Calu3 (cell line): ENCODE measurements at regions not wholly inside any gene's neighbourhood (a gene's known extent, or its start where the extent isn't known, plus 50 kb on each side); places are given as distances from the start of the nearest gene placed in this dataset.
"Not testable (repeated sequence)": the region's sequence is repeated elsewhere in the genome, so short reads cannot be mapped to it uniquely, and the experiment has no call there.

ENCODE experiments used
- BruUV-seq: library from RNA; stranded (reverse); fragments of 400-500 nt; replicated peaks from 2 replicates; lab custom pipeline; 2021; lab: Mats Ljungman, UMichigan
- CTCF ChIA-PET: fragments of 300-600 bp; sonication (Branson Sonifier 250); formaldehyde crosslinking; loops from one replicate; lab custom pipeline; 2022; ENCODE audit warnings: antibody characterized with exemption; lab: Charles Lee
- DNase-seq: peaks from one replicate; pipeline ENCODE4 v3.0.0; 2022
- H3K27ac Mint-ChIP-seq: one replicate; pipeline ENCODE4 v1.8.0; 2022; ENCODE audit warnings: mixed read lengths; ENCODE audit not compliant: unreplicated experiment
- H3K27me3 Mint-ChIP-seq: one replicate; pipeline ENCODE4 v1.8.0; 2022; ENCODE audit warnings: mixed read lengths; ENCODE audit not compliant: unreplicated experiment
- H3K36me3 Mint-ChIP-seq: one replicate; pipeline ENCODE4 v1.8.0; 2022; ENCODE audit warnings: mild to moderate bottlenecking, moderate library complexity, mixed read lengths; ENCODE audit not compliant: insufficient read depth, unreplicated experiment
- H3K4me1 Mint-ChIP-seq: one replicate; pipeline ENCODE4 v1.8.0; 2022; ENCODE audit warnings: mild to moderate bottlenecking, low read depth, mixed read lengths; ENCODE audit not compliant: unreplicated experiment
- H3K4me3 Mint-ChIP-seq: one replicate; pipeline ENCODE4 v1.8.0; 2022; ENCODE audit warnings: mild to moderate bottlenecking, low read depth, moderate library complexity, mixed read lengths; ENCODE audit not compliant: unreplicated experiment
- H3K9me3 Mint-ChIP-seq: one replicate; pipeline ENCODE4 v1.8.0; 2022; ENCODE audit warnings: low read depth, mixed read lengths; ENCODE audit not compliant: unreplicated experiment
- intact Hi-C: fragments of 100-400 bp; cut with micrococcal nuclease; formaldehyde crosslinking; loops from one replicate; pipeline ENCODE4 v1.10.0; 2022; ENCODE audit not compliant: unreplicated experiment
- TF ChIP-seq, protein P1 (sequence below): fragments of 200-600 bp; IDR thresholded peaks from one replicate; pipeline ENCODE4 v1.8.0; 2022; ENCODE audit warnings: antibody characterized with exemption; ENCODE audit not compliant: unreplicated experiment

DNA sequence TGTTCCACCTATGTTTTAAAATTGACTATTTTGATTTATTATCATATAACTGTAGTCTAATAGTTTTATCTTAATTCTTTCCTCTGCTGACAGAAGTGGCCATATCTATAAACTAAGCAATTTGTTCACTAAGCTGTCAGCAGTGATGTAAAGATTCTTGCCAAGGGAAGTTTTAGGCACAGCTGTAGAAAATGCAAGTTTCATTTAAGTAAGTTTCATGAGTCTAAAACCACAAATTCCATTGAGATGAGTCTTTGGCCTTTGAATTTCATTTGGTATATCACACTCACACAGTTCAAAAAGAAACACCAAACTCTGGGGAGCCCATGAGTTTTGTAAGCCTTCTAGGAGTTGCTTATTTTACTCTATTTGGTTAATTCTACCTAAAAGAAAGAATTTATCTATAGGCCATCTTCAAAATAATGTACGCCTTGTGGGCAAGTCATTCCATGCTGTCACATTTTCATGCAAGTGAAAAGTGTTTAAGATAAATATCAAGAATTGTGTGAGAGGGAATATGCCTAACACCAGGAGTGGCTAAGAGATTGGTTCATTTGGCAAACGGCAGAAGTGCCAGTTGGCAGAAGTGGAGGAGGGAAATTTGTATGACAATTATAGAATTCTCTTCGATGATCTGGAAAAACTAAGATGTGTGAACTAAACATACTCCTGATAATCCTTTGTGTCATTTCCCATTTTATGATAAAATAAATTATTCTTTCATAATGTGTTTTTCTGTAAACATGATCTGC lies 292.9 kb downstream of the ZIC4 start:
- no peak for DNase-seq
- TF ChIP-seq, protein P1, sequence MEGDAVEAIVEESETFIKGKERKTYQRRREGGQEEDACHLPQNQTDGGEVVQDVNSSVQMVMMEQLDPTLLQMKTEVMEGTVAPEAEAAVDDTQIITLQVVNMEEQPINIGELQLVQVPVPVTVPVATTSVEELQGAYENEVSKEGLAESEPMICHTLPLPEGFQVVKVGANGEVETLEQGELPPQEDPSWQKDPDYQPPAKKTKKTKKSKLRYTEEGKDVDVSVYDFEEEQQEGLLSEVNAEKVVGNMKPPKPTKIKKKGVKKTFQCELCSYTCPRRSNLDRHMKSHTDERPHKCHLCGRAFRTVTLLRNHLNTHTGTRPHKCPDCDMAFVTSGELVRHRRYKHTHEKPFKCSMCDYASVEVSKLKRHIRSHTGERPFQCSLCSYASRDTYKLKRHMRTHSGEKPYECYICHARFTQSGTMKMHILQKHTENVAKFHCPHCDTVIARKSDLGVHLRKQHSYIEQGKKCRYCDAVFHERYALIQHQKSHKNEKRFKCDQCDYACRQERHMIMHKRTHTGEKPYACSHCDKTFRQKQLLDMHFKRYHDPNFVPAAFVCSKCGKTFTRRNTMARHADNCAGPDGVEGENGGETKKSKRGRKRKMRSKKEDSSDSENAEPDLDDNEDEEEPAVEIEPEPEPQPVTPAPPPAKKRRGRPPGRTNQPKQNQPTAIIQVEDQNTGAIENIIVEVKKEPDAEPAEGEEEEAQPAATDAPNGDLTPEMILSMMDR: no peak
- no peaks in the 10 kb centered on the region for H3K4me1 Mint-ChIP-seq
- H3K36me3 Mint-ChIP-seq: no peaks in the 10 kb centered on the region
- intact Hi-C loops: no loop called here
- H3K27me3 Mint-ChIP-seq: no peaks in the 10 kb centered on the region
- H3K9me3 Mint-ChIP-seq: peaks cover 9% of the 10 kb centered on the region
- no peak overlapping the region for H3K4me3 Mint-ChIP-seq
- no peak overlapping the region for H3K27ac Mint-ChIP-seq
- BruUV-seq: no TSS peak
- CTCF ChIA-PET: no interaction called here

DNA sequence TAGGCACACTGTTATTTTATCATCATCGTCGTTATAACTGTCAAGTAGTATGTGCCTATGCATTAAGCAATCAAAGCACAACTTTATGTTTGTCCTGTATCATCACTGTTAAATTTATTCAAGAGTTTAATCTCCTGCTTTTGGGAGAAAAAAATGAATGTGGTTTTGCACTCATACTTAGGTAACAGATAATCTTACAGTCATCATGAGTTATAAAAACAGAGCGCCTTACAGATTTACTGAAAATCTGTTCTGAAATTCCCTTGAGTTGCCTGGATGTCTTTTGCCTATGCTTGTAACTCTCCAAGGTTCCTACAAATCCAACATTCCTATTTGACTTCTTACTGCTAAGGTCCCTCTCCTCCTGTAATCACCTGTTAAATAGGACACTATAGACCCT lies 307.3 kb downstream of the ZIC4 start:
- TF ChIP-seq, protein P1: no peak
- BruUV-seq: no TSS peak
- no peaks in the 10 kb centered on the region for H3K27me3 Mint-ChIP-seq
- peaks cover 8% of the 10 kb centered on the region for H3K9me3 Mint-ChIP-seq
- no peak for DNase-seq
- CTCF ChIA-PET: interaction anchor here (0.6 kb wide), 1 partner anchor 9 kb away, joined by 3 read pairs; no protein-coding TSS in a partner anchor
- no peak overlapping the region for H3K27ac Mint-ChIP-seq
- H3K4me3 Mint-ChIP-seq: no peak overlapping the region
- intact Hi-C loops: no loop called here
- no peaks in the 10 kb centered on the region for H3K4me1 Mint-ChIP-seq
- no peaks in the 10 kb centered on the region for H3K36me3 Mint-ChIP-seq

DNA sequence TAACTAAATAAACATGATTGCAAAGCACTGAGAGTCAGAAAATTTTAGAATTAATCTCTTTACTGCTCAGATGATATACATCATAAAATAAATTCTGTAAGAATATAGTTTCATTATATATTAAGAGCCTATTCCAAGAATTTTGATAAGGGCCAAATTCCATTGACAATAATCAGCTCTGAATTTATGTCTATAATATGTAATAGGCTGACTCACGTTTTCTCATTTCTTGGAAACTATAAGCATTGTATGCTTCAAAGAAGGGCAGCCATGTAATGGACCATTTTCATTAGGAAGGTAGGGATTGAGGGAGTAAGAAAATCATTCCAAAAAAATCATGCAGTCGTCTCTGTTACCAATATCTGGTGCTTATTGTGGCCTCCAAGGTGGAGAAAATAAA lies 315.9 kb downstream of the ZIC4 start:
- TF ChIP-seq, protein P1: no peak
- no peak overlapping the region for H3K4me3 Mint-ChIP-seq
- no peak for DNase-seq
- no peaks in the 10 kb centered on the region for H3K9me3 Mint-ChIP-seq
- no peaks in the 10 kb centered on the region for H3K36me3 Mint-ChIP-seq
- no peaks in the 10 kb centered on the region for H3K27me3 Mint-ChIP-seq
- no TSS peak for BruUV-seq
- CTCF ChIA-PET: interaction anchor here (1.4 kb wide), 1 partner anchor 9 kb away, joined by 3 read pairs; no protein-coding TSS in a partner anchor
- H3K27ac Mint-ChIP-seq: no peak overlapping the region
- intact Hi-C loops: no loop called here
- H3K4me1 Mint-ChIP-seq: no peaks in the 10 kb centered on the region

DNA sequence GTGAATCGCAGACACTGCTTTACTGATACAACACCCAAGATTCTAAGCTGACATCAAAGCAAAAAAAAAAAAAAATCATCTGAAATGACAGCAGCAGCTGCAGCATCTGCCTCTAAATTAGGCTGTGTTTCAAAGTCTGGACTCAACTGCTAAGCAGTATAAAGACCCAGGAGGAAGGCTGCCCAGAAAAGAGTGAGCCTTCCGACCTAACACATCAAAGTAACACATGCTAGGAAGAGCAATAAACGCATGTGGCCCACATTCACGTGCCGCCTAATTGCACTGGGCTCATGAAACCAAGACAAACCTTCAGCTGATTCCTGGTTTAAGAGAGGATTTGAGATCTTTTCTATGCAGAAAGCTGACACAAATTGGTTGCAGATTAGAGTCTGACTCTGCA lies 317.1 kb downstream of the ZIC4 start:
- Mint-ChIP-seq H3K9me3 (no peaks in the 10 kb centered on the region), H3K4me3 (no peak overlapping the region), H3K27me3 (no peaks in the 10 kb centered on the region), H3K36me3 (no peaks in the 10 kb centered on the region), H3K4me1 (no peaks in the 10 kb centered on the region), H3K27ac (no peak overlapping the region)
- intact Hi-C loops: no loop called here
- no peak for DNase-seq
- CTCF ChIA-PET: interaction anchor here (0.6 kb wide), 2 partner anchors 49 to 244 kb away, joined by 3 to 4 read pairs; no protein-coding TSS in a partner anchor
- TF ChIP-seq, protein P1: no peak
- BruUV-seq: no TSS peak

DNA sequence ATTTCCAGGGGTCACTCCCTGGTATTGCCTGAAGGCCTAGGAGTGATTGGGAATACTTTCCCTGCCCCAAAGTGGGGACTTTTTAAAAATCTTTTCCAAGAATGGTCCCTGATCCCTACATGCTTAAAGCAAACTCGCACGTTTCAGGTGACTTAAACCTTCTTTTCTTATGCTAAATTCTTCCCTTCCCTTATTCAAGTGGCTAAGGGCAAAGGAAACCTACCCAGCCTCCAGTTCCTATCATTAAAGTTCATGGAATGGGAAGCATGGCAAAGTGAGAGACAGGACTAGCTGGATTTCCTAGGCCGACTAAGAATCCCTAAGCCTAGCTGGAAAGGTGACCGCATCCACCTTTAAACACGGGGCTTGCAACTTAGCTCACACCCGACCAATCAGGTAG lies 346.8 kb downstream of the ZIC4 start:
- H3K9me3 Mint-ChIP-seq, intact Hi-C loops, H3K27me3 Mint-ChIP-seq, DNase-seq, H3K4me1 Mint-ChIP-seq, H3K36me3 Mint-ChIP-seq, H3K27ac Mint-ChIP-seq, H3K4me3 Mint-ChIP-seq, BruUV-seq: not testable (repeated sequence)
- CTCF ChIA-PET: interaction anchor here (0.5 kb wide), 1 partner anchor 1265 kb away, joined by 10 read pairs; no protein-coding TSS in a partner anchor
